Muscle layer of duodenum (tissue), 2 donors: ENCODE measurements at regions not wholly inside any gene's neighbourhood (a gene's known extent, or its start where the extent isn't known, plus 50 kb on each side); places are given as distances from the start of the nearest gene placed in this dataset.

Source experiments
- H3K27ac ChIP-seq: one replicate; pipeline ENCODE4 v1.7.0; 2013; ENCODE audit warnings: mild to moderate bottlenecking, low read length
- H3K27me3 ChIP-seq: one replicate; pipeline ENCODE4 v1.7.0; 2013; ENCODE audit warnings: low read depth, mild to moderate bottlenecking, control low read depth, low read length
- H3K36me3 ChIP-seq, 2 donors: one replicate each; pipeline ENCODE4 v1.7.0; 2013; ENCODE audit warnings: low read length in 2 of 2, control low read depth in 1 of 2, mild to moderate bottlenecking in 1 of 2; ENCODE audit not compliant: insufficient read depth in 2 of 2, control insufficient read depth in 1 of 2
- H3K4me1 ChIP-seq, 2 donors: one replicate each; pipeline ENCODE4 v1.7.0; 2013; ENCODE audit warnings: low read length in 2 of 2, mild to moderate bottlenecking in 2 of 2, control low read depth in 1 of 2, moderate library complexity in 1 of 2; ENCODE audit not compliant: insufficient read depth in 2 of 2, control insufficient read depth in 1 of 2
- H3K4me3 ChIP-seq, 2 donors: one replicate each; pipeline ENCODE4 v1.7.0; 2013; ENCODE audit warnings: low read length in 2 of 2, low read depth in 1 of 2, mild to moderate bottlenecking in 1 of 2
- H3K9me3 ChIP-seq, 2 donors: one replicate each; pipeline ENCODE4 v1.7.0; 2013; ENCODE audit warnings: low read length in 2 of 2, control low read depth in 1 of 2, mild to moderate bottlenecking in 1 of 2; ENCODE audit not compliant: control insufficient read depth in 1 of 2
- donor health status: healthy.

- Histone ChIP-seq H3K4me1 (no peaks in the 10 kb centered on the region), H3K9me3 (no peaks in the 10 kb centered on the region), H3K27me3 (no peaks in the 10 kb centered on the region), H3K36me3 (no peaks in the 10 kb centered on the region), H3K27ac (no peak overlapping the region), H3K4me3 (no peak overlapping the region)
Measured at GRCh38 chr9:31364171-31364570, 1020.3 kb upstream of the ACO1 start.

- Histone ChIP-seq H3K27ac (no peak overlapping the region), H3K36me3 (no peaks in the 10 kb centered on the region), H3K4me1 (no peaks in the 10 kb centered on the region), H3K27me3 (no peaks in the 10 kb centered on the region), H3K4me3 (no peak overlapping the region), H3K9me3 (no peaks in the 10 kb centered on the region)
Measured at GRCh38 chr9:31372799-31373587, 1011.5 kb upstream of the ACO1 start.

GRCh38 chr9:31377358-31377757, 1007.1 kb upstream of the ACO1 start:
- Histone ChIP-seq H3K27ac (no peak overlapping the region), H3K4me1 (no peaks in the 10 kb centered on the region), H3K4me3 (no peak overlapping the region), H3K9me3 (no peaks in the 10 kb centered on the region), H3K36me3 (no peaks in the 10 kb centered on the region), H3K27me3 (no peaks in the 10 kb centered on the region)

GRCh38 chr9:31388660-31389059, 995.8 kb upstream of the ACO1 start:
- H3K4me3 ChIP-seq, result no peak overlapping the region
- no peak overlapping the region for H3K27ac ChIP-seq
- H3K36me3 ChIP-seq, result no peaks in the 10 kb centered on the region
- H3K4me1 ChIP-seq, result peaks cover 0 to 2% of the 10 kb centered on the region in 2 donors
- no peaks in the 10 kb centered on the region for H3K27me3 ChIP-seq
- no peaks in the 10 kb centered on the region for H3K9me3 ChIP-seq

GRCh38 chr9:31389075-31389474, 995.4 kb upstream of the ACO1 start:
- Histone ChIP-seq H3K9me3 (no peaks in the 10 kb centered on the region), H3K4me3 (no peak overlapping the region), H3K27ac (no peak overlapping the region), H3K27me3 (no peaks in the 10 kb centered on the region), H3K36me3 (no peaks in the 10 kb centered on the region), H3K4me1 (peaks cover 0 to 6% of the 10 kb centered on the region in 2 donors)

GRCh38 chr9:31390403-31391025, 993.9 kb upstream of the ACO1 start:
- Histone ChIP-seq H3K27me3 (no peaks in the 10 kb centered on the region), H3K9me3 (no peaks in the 10 kb centered on the region), H3K4me3 (no peak overlapping the region), H3K36me3 (no peaks in the 10 kb centered on the region), H3K27ac (no peak overlapping the region), H3K4me1 (peaks cover 0 to 9% of the 10 kb centered on the region in 2 donors)

- Histone ChIP-seq H3K27me3 (no peaks in the 10 kb centered on the region), H3K9me3 (no peaks in the 10 kb centered on the region), H3K4me3 (no peak overlapping the region), H3K4me1 (peaks cover 0 to 9% of the 10 kb centered on the region in 2 donors), H3K27ac (no peak overlapping the region), H3K36me3 (no peaks in the 10 kb centered on the region)
Measured at GRCh38 chr9:31393240-31393639, 991.2 kb upstream of the ACO1 start.

GRCh38 chr9:31394015-31394473, 990.4 kb upstream of the ACO1 start:
- no peak overlapping the region for H3K4me3 ChIP-seq
- no peak overlapping the region for H3K27ac ChIP-seq
- no peaks in the 10 kb centered on the region for H3K27me3 ChIP-seq
- H3K4me1 ChIP-seq, result peaks cover 0 to 9% of the 10 kb centered on the region in 2 donors
- H3K36me3 ChIP-seq, result no peaks in the 10 kb centered on the region
- no peaks in the 10 kb centered on the region for H3K9me3 ChIP-seq

- Histone ChIP-seq H3K27me3 (no peaks in the 10 kb centered on the region), H3K9me3 (peaks cover 0 to 2% of the 10 kb centered on the region in 2 donors), H3K36me3 (no peaks in the 10 kb centered on the region), H3K4me1 (no peaks in the 10 kb centered on the region), H3K4me3 (no peak overlapping the region), H3K27ac (no peak overlapping the region)
Measured at GRCh38 chr9:31412081-31412480, 972.4 kb upstream of the ACO1 start.

GRCh38 chr9:31415164-31415563, 969.3 kb upstream of the ACO1 start:
- H3K4me3 ChIP-seq, result no peak overlapping the region
- H3K9me3 ChIP-seq, result no peaks in the 10 kb centered on the region

GRCh38 chr9:31418419-31418818, 966.0 kb upstream of the ACO1 start:
- no peaks in the 10 kb centered on the region for H3K27me3 ChIP-seq
- H3K4me1 ChIP-seq, result no peaks in the 10 kb centered on the region
- H3K9me3 ChIP-seq, result no peaks in the 10 kb centered on the region
- no peak overlapping the region for H3K4me3 ChIP-seq
- no peaks in the 10 kb centered on the region for H3K36me3 ChIP-seq
- H3K27ac ChIP-seq, result no peak overlapping the region

More at GRCh38 chr9:31415164-31415563, 969.3 kb upstream of the ACO1 start:
- H3K36me3 ChIP-seq, result no peaks in the 10 kb centered on the region
- H3K4me1 ChIP-seq, result no peaks in the 10 kb centered on the region
- H3K27me3 ChIP-seq, result no peaks in the 10 kb centered on the region
- no peak overlapping the region for H3K27ac ChIP-seq
